SK-N-SH treated with all-trans-retinoic acid at 6 μM for 48 hours (cell line): ENCODE measurements at regions not wholly inside any gene's neighbourhood (a gene's known extent, or its start where the extent isn't known, plus 50 kb on each side); places are given as distances from the start of the nearest gene placed in this dataset.

Experiments
- ATAC-seq: fragments of 200-7000 bp; cut with Tn5 transposase; 3 replicates; pipeline ENCODE4 v1.9.1; 2020; ENCODE audit warnings: mild to moderate bottlenecking, moderate library complexity
- ARNTL ChIP-seq: fragments of 450-650 bp; formaldehyde crosslinking; IDR thresholded peaks from 2 replicates; pipeline ENCODE4 v1.5.0; 2020; ENCODE audit warnings: low read depth, mild to moderate bottlenecking, moderate library complexity, borderline replicate concordance
- BACH2 ChIP-seq: fragments of 250-450 bp; sonication (Bioruptor Pico); IDR thresholded peaks from 2 replicates; pipeline ENCODE4 v1.9.0; 2021; ENCODE audit warnings: mild to moderate bottlenecking, borderline replicate concordance
- ESRRG ChIP-seq: fragments of 250-450 bp; sonication (Bioruptor Pico); IDR thresholded peaks from 2 replicates; pipeline ENCODE4 v1.6.1; 2021; ENCODE audit warnings: mild to moderate bottlenecking
- GLIS3 ChIP-seq: fragments of 250-450 bp; sonication (Bioruptor Pico); IDR thresholded peaks from 2 replicates; pipeline ENCODE4 v1.5.0; 2020; ENCODE audit warnings: mild to moderate bottlenecking, moderate library complexity
- ISL1 ChIP-seq: fragments of 250-450 bp; sonication (Bioruptor Pico); IDR thresholded peaks from 2 replicates; pipeline ENCODE4 v2.1.2; 2022; ENCODE audit warnings: mild to moderate bottlenecking, moderate library complexity
- OSR1 ChIP-seq: fragments of 250-450 bp; sonication (Bioruptor Pico); IDR thresholded peaks from 2 replicates; pipeline ENCODE4 v1.8.0; 2022; ENCODE audit warnings: moderate library complexity, mild to moderate bottlenecking, inconsistent platforms
- PATZ1 ChIP-seq: fragments of 250-450 bp; sonication (Bioruptor Pico); IDR thresholded peaks from 2 replicates; pipeline ENCODE4 v1.8.0; 2020; ENCODE audit warnings: mild to moderate bottlenecking, moderate library complexity, borderline replicate concordance
- SNAI2 ChIP-seq: fragments of 250-450 bp; sonication (Bioruptor Pico); IDR thresholded peaks from 2 replicates; pipeline ENCODE4 v1.5.0; 2020; ENCODE audit warnings: mild to moderate bottlenecking, moderate library complexity
- TCF4 ChIP-seq: fragments of 250-450 bp; sonication (Bioruptor Pico); IDR thresholded peaks from 2 replicates; pipeline ENCODE4 v1.8.0; 2021; ENCODE audit warnings: mild to moderate bottlenecking, moderate library complexity, borderline replicate concordance
- TSHZ2 ChIP-seq: fragments of 250-450 bp; sonication (Bioruptor Pico); IDR thresholded peaks from 2 replicates; pipeline ENCODE4 v1.5.0; 2020; ENCODE audit warnings: mild to moderate bottlenecking, moderate library complexity
- ZC3H10 ChIP-seq: fragments of 250-450 bp; sonication (Bioruptor Pico); IDR thresholded peaks from 2 replicates; pipeline ENCODE4 v1.5.1; 2021; ENCODE audit warnings: mild to moderate bottlenecking, moderate library complexity
- ZFP3 ChIP-seq: fragments of 250-450 bp; sonication (Bioruptor Pico); IDR thresholded peaks from 2 replicates; pipeline ENCODE4 v1.5.0; 2020; ENCODE audit warnings: mild to moderate bottlenecking, moderate library complexity
- ZFP30 ChIP-seq: fragments of 450-650 bp; formaldehyde crosslinking; IDR thresholded peaks from 2 replicates; pipeline ENCODE4 v1.5.0; 2022; ENCODE audit warnings: mild to moderate bottlenecking, moderate library complexity
- ZNF70 ChIP-seq: fragments of 450-650 bp; formaldehyde crosslinking; IDR thresholded peaks from 2 replicates; pipeline ENCODE4 v1.5.0; 2020; ENCODE audit warnings: mild to moderate bottlenecking, moderate library complexity
- ZNF8 ChIP-seq: fragments of 450-650 bp; formaldehyde crosslinking; IDR thresholded peaks from 2 replicates; pipeline ENCODE4 v1.5.0; 2020; ENCODE audit warnings: mild to moderate bottlenecking, moderate library complexity
- TF ChIP-seq, protein P1 (sequence below): fragments of 250-450 bp; sonication (Bioruptor Pico); IDR thresholded peaks from 2 replicates; pipeline ENCODE4 v1.5.1; 2021; ENCODE audit warnings: mild to moderate bottlenecking, moderate library complexity
- TF ChIP-seq, protein P2 (sequence below): fragments of 250-450 bp; sonication (Bioruptor Pico); IDR thresholded peaks from 2 replicates; pipeline ENCODE4 v1.5.1; 2020; ENCODE audit warnings: low read depth, mild to moderate bottlenecking, moderate library complexity

DNA sequence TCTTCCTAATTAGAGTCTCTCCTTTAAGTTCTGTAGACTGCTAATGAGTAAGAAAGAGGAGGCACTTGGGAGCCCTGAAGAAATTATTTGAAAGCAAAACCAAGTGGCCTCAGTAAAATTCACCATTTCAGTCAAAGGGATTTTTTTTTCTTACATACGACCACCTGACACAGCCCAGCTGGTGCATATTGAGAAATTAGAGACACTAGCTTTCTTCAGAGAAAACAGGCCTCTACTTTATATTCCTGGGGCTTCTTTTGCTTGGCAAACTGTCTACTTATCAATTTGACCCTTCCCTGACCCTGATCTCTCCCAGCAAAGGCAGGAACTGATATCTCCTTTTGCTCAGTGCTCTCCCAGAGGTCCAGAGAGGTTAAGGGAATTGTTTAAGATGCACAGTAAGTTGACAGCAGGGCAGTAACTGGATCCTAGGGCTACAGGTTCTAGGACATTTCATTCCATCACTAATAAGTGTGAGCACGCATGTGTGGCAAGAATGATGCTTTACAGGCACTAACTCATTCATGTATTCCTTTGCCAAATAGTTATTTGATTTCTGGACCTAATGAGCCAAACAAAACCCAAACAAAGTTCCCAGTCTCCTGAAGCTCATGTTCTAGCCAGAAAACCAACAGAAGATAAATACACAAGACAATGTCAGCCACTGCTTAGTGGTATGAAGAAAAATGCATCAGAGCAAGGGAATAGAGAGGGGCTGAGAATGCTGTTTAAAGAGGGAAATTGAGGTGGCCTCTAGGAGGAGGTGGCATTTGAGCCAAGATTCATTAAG lies 467.6 kb downstream of the SOX6 start:
- no peak for ATAC-seq
- TF ChIP-seq ZNF70 (CRISPR knock-in tag) (no peak), OSR1 (CRISPR knock-in tag) (no peak), ZFP3 (CRISPR knock-in tag) (no peak), ISL1 (CRISPR knock-in tag) (no peak), ZFP30 (no peak), ESRRG (no peak), ZNF8 (CRISPR knock-in tag) (no peak), GLIS3 (CRISPR knock-in tag) (no peak), SNAI2 (no peak)
- TF ChIP-seq, protein P1, sequence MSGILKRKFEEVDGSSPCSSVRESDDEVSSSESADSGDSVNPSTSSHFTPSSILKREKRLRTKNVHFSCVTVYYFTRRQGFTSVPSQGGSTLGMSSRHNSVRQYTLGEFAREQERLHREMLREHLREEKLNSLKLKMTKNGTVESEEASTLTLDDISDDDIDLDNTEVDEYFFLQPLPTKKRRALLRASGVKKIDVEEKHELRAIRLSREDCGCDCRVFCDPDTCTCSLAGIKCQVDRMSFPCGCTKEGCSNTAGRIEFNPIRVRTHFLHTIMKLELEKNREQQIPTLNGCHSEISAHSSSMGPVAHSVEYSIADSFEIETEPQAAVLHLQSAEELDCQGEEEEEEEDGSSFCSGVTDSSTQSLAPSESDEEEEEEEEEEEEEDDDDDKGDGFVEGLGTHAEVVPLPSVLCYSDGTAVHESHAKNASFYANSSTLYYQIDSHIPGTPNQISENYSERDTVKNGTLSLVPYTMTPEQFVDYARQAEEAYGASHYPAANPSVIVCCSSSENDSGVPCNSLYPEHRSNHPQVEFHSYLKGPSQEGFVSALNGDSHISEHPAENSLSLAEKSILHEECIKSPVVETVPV (CRISPR knock-in tag), result no peak
- TF ChIP-seq, protein P2, sequence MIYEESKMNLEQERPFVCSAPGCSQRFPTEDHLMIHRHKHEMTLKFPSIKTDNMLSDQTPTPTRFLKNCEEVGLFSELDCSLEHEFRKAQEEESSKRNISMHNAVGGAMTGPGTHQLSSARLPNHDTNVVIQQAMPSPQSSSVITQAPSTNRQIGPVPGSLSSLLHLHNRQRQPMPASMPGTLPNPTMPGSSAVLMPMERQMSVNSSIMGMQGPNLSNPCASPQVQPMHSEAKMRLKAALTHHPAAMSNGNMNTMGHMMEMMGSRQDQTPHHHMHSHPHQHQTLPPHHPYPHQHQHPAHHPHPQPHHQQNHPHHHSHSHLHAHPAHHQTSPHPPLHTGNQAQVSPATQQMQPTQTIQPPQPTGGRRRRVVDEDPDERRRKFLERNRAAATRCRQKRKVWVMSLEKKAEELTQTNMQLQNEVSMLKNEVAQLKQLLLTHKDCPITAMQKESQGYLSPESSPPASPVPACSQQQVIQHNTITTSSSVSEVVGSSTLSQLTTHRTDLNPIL (CRISPR knock-in tag), result no peak

- TF ChIP-seq ARNTL (CRISPR knock-in tag) (no peak), ESRRG (no peak), ZFP30 (no peak)
Measured at GRCh38 chr11:15889363-15890030, 466.8 kb downstream of the SOX6 start.

DNA sequence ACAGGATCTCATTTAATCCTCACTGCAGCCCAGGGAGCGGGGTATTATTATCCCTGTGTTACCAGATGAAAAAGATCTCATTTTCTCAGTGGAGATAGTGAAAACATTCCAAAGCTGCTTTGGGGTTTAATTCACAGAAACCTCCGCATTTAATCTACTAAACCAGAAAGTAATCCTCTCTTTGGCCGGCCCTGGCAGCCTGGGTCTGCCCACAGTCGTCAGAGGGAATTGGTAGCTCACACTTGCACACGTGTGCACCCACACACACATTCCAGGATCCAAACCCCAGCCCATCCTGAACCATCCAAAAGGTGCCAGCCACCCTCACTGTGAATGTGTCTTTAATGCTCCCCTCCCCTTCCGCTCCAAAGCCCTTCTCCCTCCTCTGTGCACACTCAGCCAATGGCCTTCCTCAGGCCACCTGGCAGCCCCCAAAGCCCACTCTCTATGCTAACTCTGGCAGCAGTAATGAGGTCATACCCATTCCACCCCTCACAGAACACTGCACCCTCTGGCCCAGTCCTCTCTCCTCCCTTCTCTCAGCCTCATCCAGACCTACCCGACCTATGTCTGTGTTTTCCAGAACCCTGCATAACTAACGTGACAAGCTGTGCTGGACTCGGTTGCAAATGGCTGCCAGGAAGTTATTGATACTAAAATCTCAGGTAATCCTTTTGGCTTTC lies 466.2 kb downstream of the SOX6 start:
- ATAC-seq, result no peak
- TF ChIP-seq TCF4 (no peak), GLIS3 (CRISPR knock-in tag) (no peak), ZFP3 (CRISPR knock-in tag) (no peak), PATZ1 (CRISPR knock-in tag) (no peak), ZC3H10 (CRISPR knock-in tag) (no peak), BACH2 (no peak), ISL1 (CRISPR knock-in tag) (no peak), TSHZ2 (no peak), ZFP30 (no peak), OSR1 (CRISPR knock-in tag) (no peak), SNAI2 (no peak)
- TF ChIP-seq, protein P2 (CRISPR knock-in tag), result no peak

More at GRCh38 chr11:15889363-15890030, 466.8 kb downstream of the SOX6 start:
- ATAC-seq, result no peak

DNA sequence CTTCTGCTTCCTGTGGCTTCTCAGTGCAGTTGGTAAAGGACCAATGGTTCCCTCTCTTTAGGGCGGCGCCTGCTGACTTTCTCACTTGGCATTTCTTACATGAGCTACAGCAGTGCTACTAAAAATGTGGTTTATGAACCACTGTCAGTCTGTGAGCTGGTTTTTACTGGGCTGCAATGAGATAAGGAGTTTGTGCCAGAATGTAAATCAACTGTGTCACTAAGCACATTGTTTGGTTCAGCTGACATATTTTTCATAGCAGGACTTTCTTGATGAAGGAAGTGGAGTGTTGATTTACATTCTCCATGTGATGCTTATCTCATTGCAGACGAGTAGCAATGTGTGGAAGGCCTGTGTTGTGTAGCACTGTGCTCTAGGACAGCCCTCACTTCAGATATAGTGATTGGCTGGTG lies 463.3 kb downstream of the SOX6 start:
- TF ChIP-seq BACH2 (no peak), ZFP3 (CRISPR knock-in tag) (no peak; the same call in 1 of the 2 replicates), TCF4 (0 out of 2 replicates have a peak, but pooled peaks have one; percentile 15), TSHZ2 (no peak), SNAI2 (0 out of 2 replicates have a peak, but pooled peaks have one; percentile 10), ZNF8 (CRISPR knock-in tag) (no peak), ISL1 (CRISPR knock-in tag) (peak; percentile 85)
- TF ChIP-seq, protein P2 (CRISPR knock-in tag), result 0 out of 2 replicates have a peak, but pooled peaks have one; percentile 15

More for the DNA sequence above, 463.3 kb downstream of the SOX6 start:
- peak; percentile 76 for ATAC-seq
